HG02981 (cell line): ENCODE measurements at regions not wholly inside any gene's neighbourhood (a gene's known extent, or its start where the extent isn't known, plus 50 kb on each side); places are given as distances from the start of the nearest gene placed in this dataset.
"Not testable (repeated sequence)": the region's sequence is repeated elsewhere in the genome, so short reads cannot be mapped to it uniquely, and the experiment has no call there.

Experiments used
- ATAC-seq: cut with Tn5 transposase; IDR thresholded peaks from one replicate; pipeline ENCODE4 v1.9.1; 2021; ENCODE audit warnings: mild to moderate bottlenecking, moderate library complexity; ENCODE audit not compliant: unreplicated experiment

- ATAC-seq = no peak
These were observed 221.5 kb downstream of the TFCP2L1 start for GRCh38 chr2:121063471-121063870.

- no peak for ATAC-seq
These were observed 220.8 kb downstream of the TFCP2L1 start for GRCh38 chr2:121064186-121064585.

- ATAC-seq = no peak
These were observed 219.8 kb downstream of the TFCP2L1 start for GRCh38 chr2:121065239-121065638.

- ATAC-seq = no peak
These were observed 218.5 kb downstream of the TFCP2L1 start for GRCh38 chr2:121066526-121066925.

GRCh38 chr2:121068851-121069250, 216.2 kb downstream of the TFCP2L1 start:
- no peak for ATAC-seq

- no peak for ATAC-seq
These were observed 215.5 kb downstream of the TFCP2L1 start for GRCh38 chr2:121069434-121069969.

- ATAC-seq = not testable (repeated sequence)
These were observed 214.9 kb downstream of the TFCP2L1 start for GRCh38 chr2:121070061-121070460.

- ATAC-seq = peak; percentile 54
These were observed 213.9 kb downstream of the TFCP2L1 start for GRCh38 chr2:121071034-121071504.

GRCh38 chr2:121072784-121073183, 212.2 kb downstream of the TFCP2L1 start:
- no peak for ATAC-seq

- ATAC-seq = no peak
These were observed 211.4 kb downstream of the TFCP2L1 start for GRCh38 chr2:121073320-121074210.

GRCh38 chr2:121074293-121074932, 210.6 kb downstream of the TFCP2L1 start:
- ATAC-seq = no peak

- no peak for ATAC-seq
These were observed 209.9 kb downstream of the TFCP2L1 start for GRCh38 chr2:121075006-121075551.

- no peak for ATAC-seq
These were observed 209.1 kb downstream of the TFCP2L1 start for GRCh38 chr2:121075641-121076497.

- no peak for ATAC-seq
These were observed 208.5 kb downstream of the TFCP2L1 start for GRCh38 chr2:121076498-121076820.

- no peak for ATAC-seq
These were observed 208.0 kb downstream of the TFCP2L1 start for GRCh38 chr2:121076885-121077549.

- ATAC-seq = no peak
These were observed 206.1 kb downstream of the TFCP2L1 start for GRCh38 chr2:121078899-121079298.

- no peak for ATAC-seq
These were observed 204.8 kb downstream of the TFCP2L1 start for GRCh38 chr2:121080013-121080772.

- no peak for ATAC-seq
These were observed 203.3 kb downstream of the TFCP2L1 start for GRCh38 chr2:121081701-121082100.

- no peak for ATAC-seq
These were observed 202.8 kb downstream of the TFCP2L1 start for GRCh38 chr2:121082191-121082590.
